Activated T-cell treated with anti-CD3 and anti-CD28 coated beads, Interleukin-2, amount 50 U/mL, for 4 hours (primary cell): ENCODE measurements at regions not wholly inside any gene's neighbourhood (a gene's known extent, or its start where the extent isn't known, plus 50 kb on each side); places are given as distances from the start of the nearest gene placed in this dataset.

ENCODE experiments used
- ATAC-seq, 2 donors: fragments of 200-7000 bp; cut with Tn5 transposase; one replicate each; pipeline ENCODE4 v1.10.0; 2021
- DNase-seq: peaks from one replicate; pipeline ENCODE4 v3.0.0-alpha.2; 2020
- H3K27me3 Mint-ChIP-seq: one replicate; pipeline ENCODE4 v1.8.0; 2021; ENCODE audit warnings: low read depth, mixed read lengths
- H3K36me3 Mint-ChIP-seq: one replicate; pipeline ENCODE4 v1.8.0; 2022; ENCODE audit warnings: mixed read lengths; ENCODE audit not compliant: insufficient read depth
- H3K4me1 Mint-ChIP-seq: one replicate; pipeline ENCODE4 v1.8.0; 2021; ENCODE audit warnings: low read depth, mixed read lengths
- H3K4me3 Mint-ChIP-seq: one replicate; pipeline ENCODE4 v1.8.0; 2021; ENCODE audit warnings: mild to moderate bottlenecking, moderate library complexity, mixed read lengths
- H3K9me3 Mint-ChIP-seq: one replicate; pipeline ENCODE4 v1.8.0; 2021; ENCODE audit warnings: mixed read lengths

GRCh38 chr10:105534086-105534485, 893.0 kb downstream of the SORCS3 start:
- DNase-seq, result no peak
- no peaks in the 10 kb centered on the region for H3K27me3 Mint-ChIP-seq
- no peak for ATAC-seq
- H3K4me1 Mint-ChIP-seq, result no peaks in the 10 kb centered on the region
- H3K9me3 Mint-ChIP-seq, result peaks cover 17% of the 10 kb centered on the region
- H3K36me3 Mint-ChIP-seq, result no peaks in the 10 kb centered on the region
- H3K4me3 Mint-ChIP-seq, result no peak overlapping the region

- no peaks in the 10 kb centered on the region for H3K27me3 Mint-ChIP-seq
- no peak for DNase-seq
- H3K4me1 Mint-ChIP-seq, result no peaks in the 10 kb centered on the region
- no peak overlapping the region for H3K4me3 Mint-ChIP-seq
- no peaks in the 10 kb centered on the region for H3K36me3 Mint-ChIP-seq
- no peak for ATAC-seq
- no peaks in the 10 kb centered on the region for H3K9me3 Mint-ChIP-seq
These were observed 875.4 kb downstream of the SORCS3 start for GRCh38 chr10:105516511-105516910.

- Mint-ChIP-seq H3K9me3 (no peaks in the 10 kb centered on the region), H3K27me3 (no peaks in the 10 kb centered on the region), H3K4me1 (no peaks in the 10 kb centered on the region), H3K4me3 (no peak overlapping the region), H3K36me3 (no peaks in the 10 kb centered on the region)
- no peak for ATAC-seq
- DNase-seq, result no peak
These were observed 873.0 kb downstream of the SORCS3 start for GRCh38 chr10:105514106-105514505.

- H3K4me1 Mint-ChIP-seq, result no peaks in the 10 kb centered on the region
- no peaks in the 10 kb centered on the region for H3K36me3 Mint-ChIP-seq
- no peak overlapping the region for H3K4me3 Mint-ChIP-seq
- no peak for ATAC-seq
- no peak for DNase-seq
- H3K9me3 Mint-ChIP-seq, result no peaks in the 10 kb centered on the region
- H3K27me3 Mint-ChIP-seq, result no peaks in the 10 kb centered on the region
These were observed 868.4 kb downstream of the SORCS3 start for GRCh38 chr10:105509517-105509916.

- Mint-ChIP-seq H3K9me3 (no peaks in the 10 kb centered on the region), H3K4me1 (no peaks in the 10 kb centered on the region), H3K4me3 (no peak overlapping the region), H3K36me3 (no peaks in the 10 kb centered on the region), H3K27me3 (no peaks in the 10 kb centered on the region)
- no peak for DNase-seq
- ATAC-seq, result no peak
These were observed 865.2 kb downstream of the SORCS3 start for GRCh38 chr10:105506262-105506661.

GRCh38 chr10:105503714-105504113, 862.6 kb downstream of the SORCS3 start:
- DNase-seq, result no peak
- Mint-ChIP-seq H3K4me1 (no peaks in the 10 kb centered on the region), H3K9me3 (no peaks in the 10 kb centered on the region), H3K36me3 (no peaks in the 10 kb centered on the region), H3K4me3 (no peak overlapping the region), H3K27me3 (no peaks in the 10 kb centered on the region)
- no peak for ATAC-seq

- no peaks in the 10 kb centered on the region for H3K36me3 Mint-ChIP-seq
- peaks cover 4% of the 10 kb centered on the region for H3K9me3 Mint-ChIP-seq
- ATAC-seq, result no peak
- no peak for DNase-seq
- H3K4me3 Mint-ChIP-seq, result no peak overlapping the region
- H3K27me3 Mint-ChIP-seq, result no peaks in the 10 kb centered on the region
- no peaks in the 10 kb centered on the region for H3K4me1 Mint-ChIP-seq
These were observed 861.0 kb downstream of the SORCS3 start for GRCh38 chr10:105502058-105502457.

GRCh38 chr10:105494944-105495343, 853.9 kb downstream of the SORCS3 start:
- Mint-ChIP-seq H3K36me3 (no peaks in the 10 kb centered on the region), H3K9me3 (peaks cover 8% of the 10 kb centered on the region), H3K4me3 (no peak overlapping the region), H3K27me3 (no peaks in the 10 kb centered on the region), H3K4me1 (no peaks in the 10 kb centered on the region)
- no peak for ATAC-seq
- no peak for DNase-seq

GRCh38 chr10:105494303-105494702, 853.2 kb downstream of the SORCS3 start:
- no peaks in the 10 kb centered on the region for H3K4me1 Mint-ChIP-seq
- H3K27me3 Mint-ChIP-seq, result no peaks in the 10 kb centered on the region
- DNase-seq (no peak), ATAC-seq (no peak)
- no peaks in the 10 kb centered on the region for H3K36me3 Mint-ChIP-seq
- H3K4me3 Mint-ChIP-seq, result no peak overlapping the region
- H3K9me3 Mint-ChIP-seq, result peaks cover 8% of the 10 kb centered on the region

- DNase-seq (no peak), ATAC-seq (no peak)
- Mint-ChIP-seq H3K27me3 (no peaks in the 10 kb centered on the region), H3K4me1 (no peaks in the 10 kb centered on the region), H3K4me3 (no peak overlapping the region), H3K9me3 (no peaks in the 10 kb centered on the region), H3K36me3 (no peaks in the 10 kb centered on the region)
These were observed 832.1 kb downstream of the SORCS3 start for GRCh38 chr10:105473170-105473569.

GRCh38 chr10:105468759-105469158, 827.7 kb downstream of the SORCS3 start:
- Mint-ChIP-seq H3K9me3 (no peaks in the 10 kb centered on the region), H3K36me3 (no peaks in the 10 kb centered on the region), H3K4me3 (no peak overlapping the region), H3K27me3 (no peaks in the 10 kb centered on the region), H3K4me1 (no peaks in the 10 kb centered on the region)
- DNase-seq, result no peak
- no peak for ATAC-seq

- Mint-ChIP-seq H3K9me3 (peaks cover 9% of the 10 kb centered on the region), H3K4me3 (no peak overlapping the region), H3K4me1 (no peaks in the 10 kb centered on the region), H3K27me3 (peaks cover 1% of the 10 kb centered on the region), H3K36me3 (no peaks in the 10 kb centered on the region)
- ATAC-seq, result no peak
- no peak for DNase-seq
These were observed 825.4 kb downstream of the SORCS3 start for GRCh38 chr10:105466521-105466920.

GRCh38 chr10:105434970-105435369, 793.9 kb downstream of the SORCS3 start:
- no peak for DNase-seq
- Mint-ChIP-seq H3K4me1 (no peaks in the 10 kb centered on the region), H3K4me3 (no peak overlapping the region), H3K36me3 (no peaks in the 10 kb centered on the region), H3K9me3 (no peaks in the 10 kb centered on the region), H3K27me3 (no peaks in the 10 kb centered on the region)
- no peak for ATAC-seq

- Mint-ChIP-seq H3K4me1 (no peaks in the 10 kb centered on the region), H3K9me3 (peaks cover 4% of the 10 kb centered on the region)
These were observed 772.9 kb downstream of the SORCS3 start for GRCh38 chr10:105413997-105414396.

GRCh38 chr10:105409370-105409769, 768.3 kb downstream of the SORCS3 start:
- Mint-ChIP-seq H3K27me3 (no peaks in the 10 kb centered on the region), H3K36me3 (no peaks in the 10 kb centered on the region), H3K9me3 (peaks cover 4% of the 10 kb centered on the region), H3K4me3 (no peak overlapping the region), H3K4me1 (no peaks in the 10 kb centered on the region)
- no peak for ATAC-seq
- no peak for DNase-seq

More at GRCh38 chr10:105413997-105414396, 772.9 kb downstream of the SORCS3 start:
- DNase-seq (no peak), ATAC-seq (no peak)
- Mint-ChIP-seq H3K27me3 (no peaks in the 10 kb centered on the region), H3K36me3 (no peaks in the 10 kb centered on the region), H3K4me3 (no peak overlapping the region)

GRCh38 chr10:105406488-105406887, 765.4 kb downstream of the SORCS3 start:
- Mint-ChIP-seq H3K36me3 (no peaks in the 10 kb centered on the region), H3K9me3 (peaks cover 4% of the 10 kb centered on the region), H3K4me1 (no peaks in the 10 kb centered on the region), H3K4me3 (no peak overlapping the region), H3K27me3 (no peaks in the 10 kb centered on the region)
- DNase-seq, result no peak
- no peak for ATAC-seq
